Stimulated activated naive CD8-positive, alpha-beta T cell treated with anti-CD3 and anti-CD28 coated beads, Interleukin-15, Interleukin-2, amounts not matched to agents 100 U/mL and 50 U/mL, for 24 hours (primary cell): ENCODE measurements at regions not wholly inside any gene's neighbourhood (a gene's known extent, or its start where the extent isn't known, plus 50 kb on each side); places are given as distances from the start of the nearest gene placed in this dataset.
"Not testable (repeated sequence)": the region's sequence is repeated elsewhere in the genome, so short reads cannot be mapped to it uniquely, and the experiment has no call there.

Source experiments
- ATAC-seq: fragments of 150-1000 bp; cut with Tn5 transposase; one replicate; pipeline ENCODE4 v1.10.0; 2021
- DNase-seq: peaks from one replicate; pipeline ENCODE4 v3.0.0; 2021

DNA sequence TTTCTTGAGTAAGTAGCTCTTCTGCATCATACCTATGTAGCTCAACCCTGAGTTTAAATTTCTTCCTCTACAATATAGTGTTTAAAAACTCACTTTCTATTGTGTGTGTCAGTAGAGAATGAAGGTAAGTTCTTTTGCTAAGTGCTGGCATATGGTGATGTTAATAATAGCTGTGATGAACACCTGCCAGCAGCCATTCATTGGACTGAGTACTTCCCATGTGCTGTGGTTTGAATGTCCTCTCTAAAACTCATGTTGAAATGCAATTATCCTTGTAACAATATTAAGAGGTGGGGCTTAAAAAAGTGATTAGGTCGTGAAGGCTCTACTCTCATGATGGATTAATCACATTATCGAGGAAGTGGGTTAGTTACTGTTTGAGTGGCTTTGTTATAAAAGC lies 645.2 kb upstream of the RGMB start:
- no peak for ATAC-seq
- DNase-seq = no peak

- DNase-seq (no peak), ATAC-seq (no peak)
Observed at GRCh38 chr5:98128846-98129245, 644.6 kb upstream of the RGMB start.

DNA sequence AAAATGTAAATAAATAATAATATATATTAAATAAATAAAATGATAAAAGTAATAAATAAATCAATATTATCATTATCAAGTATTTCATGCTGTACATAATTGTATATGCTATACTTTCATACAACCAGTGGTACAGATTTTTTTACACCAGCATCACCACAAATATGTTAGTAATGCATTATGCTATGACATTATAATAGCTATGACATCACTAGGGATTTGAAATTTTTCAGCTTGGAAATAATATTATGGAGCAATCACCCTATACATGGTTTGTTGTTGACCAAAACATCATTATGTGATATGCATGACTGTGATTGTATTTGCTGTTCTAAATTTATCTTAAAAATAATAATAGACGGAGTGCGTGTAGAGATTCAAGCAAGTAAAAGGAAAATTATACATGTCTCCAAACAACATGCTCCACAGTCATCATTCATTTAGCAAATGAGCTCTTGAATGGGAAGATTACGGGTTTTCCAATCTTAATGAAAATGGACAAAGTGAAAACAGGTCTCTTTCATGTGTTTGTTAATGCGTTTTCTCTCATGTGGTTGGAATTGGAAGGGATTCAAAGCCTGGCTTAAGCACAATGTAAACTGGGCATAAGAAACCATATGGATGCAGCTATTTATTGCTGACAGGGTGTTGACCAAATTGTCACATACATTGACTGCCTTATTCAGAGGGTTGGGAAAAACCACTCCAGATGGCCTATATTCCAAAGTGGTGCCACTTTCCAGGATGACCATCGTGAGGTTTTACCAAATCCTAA lies 643.0 kb upstream of the RGMB start:
- ATAC-seq (no peak), DNase-seq (no peak)

DNA sequence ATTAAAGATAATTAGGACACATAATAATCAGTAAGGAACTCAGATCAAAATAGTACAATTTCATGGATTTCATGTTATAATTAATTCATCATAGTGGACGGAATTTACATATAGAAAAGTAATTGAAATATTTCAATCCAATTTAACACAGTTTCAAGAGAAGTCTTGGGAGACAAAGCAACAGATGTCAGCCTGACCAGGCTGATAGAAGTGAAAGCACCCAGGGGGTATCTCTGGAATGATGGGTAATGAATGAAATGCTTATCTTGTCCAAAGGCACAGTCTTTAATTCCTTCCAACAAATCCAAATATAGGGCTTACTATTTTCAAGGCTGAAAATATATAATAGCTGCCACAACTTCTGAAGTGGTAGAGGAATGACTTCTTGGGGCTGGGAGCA lies 629.3 kb upstream of the RGMB start:
- DNase-seq (no peak), ATAC-seq (no peak)

- ATAC-seq (no peak), DNase-seq (no peak)
Observed at GRCh38 chr5:98144710-98145109, 628.8 kb upstream of the RGMB start.

DNA sequence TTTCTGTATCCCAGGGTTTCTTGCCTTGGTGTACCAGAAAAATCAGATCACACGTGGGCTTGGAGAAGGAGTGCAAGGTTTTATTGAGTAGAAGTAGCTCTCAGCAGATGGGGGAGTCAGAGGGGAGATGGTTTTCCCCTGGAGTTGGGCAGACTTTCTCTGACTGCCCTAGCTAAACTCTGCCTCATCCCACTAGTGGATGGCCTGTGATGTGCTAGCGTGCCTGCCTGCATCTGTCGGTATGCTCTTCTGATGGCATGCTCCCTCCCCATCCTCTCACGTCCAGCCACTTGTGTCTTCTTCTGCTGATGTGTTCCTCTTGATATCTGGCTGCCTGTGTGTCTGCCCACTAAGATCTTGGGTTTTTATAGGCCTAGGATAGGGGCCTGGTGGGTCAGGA lies 616.1 kb upstream of the RGMB start:
- DNase-seq (no peak), ATAC-seq (no peak)

DNA sequence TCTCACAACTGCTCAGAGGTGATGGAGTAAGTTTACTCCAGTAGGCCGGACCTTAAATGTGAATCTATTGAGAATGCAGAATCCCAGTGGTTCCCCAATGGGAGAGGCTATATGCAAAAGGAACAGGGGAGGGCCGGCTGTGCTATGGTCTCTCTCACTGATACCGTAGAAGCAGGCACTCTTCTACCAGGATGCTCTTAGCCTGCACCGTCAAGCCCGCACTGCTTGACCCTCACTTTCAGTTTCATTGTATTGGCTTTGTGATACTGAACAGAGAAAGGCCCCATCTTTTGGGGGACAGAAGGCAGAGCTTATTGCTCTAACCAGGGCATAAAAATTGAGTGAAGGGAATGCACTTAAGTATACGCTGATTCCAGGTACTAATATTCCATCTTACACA lies 615.0 kb upstream of the RGMB start:
- no peak for DNase-seq
- ATAC-seq = no peak

DNA sequence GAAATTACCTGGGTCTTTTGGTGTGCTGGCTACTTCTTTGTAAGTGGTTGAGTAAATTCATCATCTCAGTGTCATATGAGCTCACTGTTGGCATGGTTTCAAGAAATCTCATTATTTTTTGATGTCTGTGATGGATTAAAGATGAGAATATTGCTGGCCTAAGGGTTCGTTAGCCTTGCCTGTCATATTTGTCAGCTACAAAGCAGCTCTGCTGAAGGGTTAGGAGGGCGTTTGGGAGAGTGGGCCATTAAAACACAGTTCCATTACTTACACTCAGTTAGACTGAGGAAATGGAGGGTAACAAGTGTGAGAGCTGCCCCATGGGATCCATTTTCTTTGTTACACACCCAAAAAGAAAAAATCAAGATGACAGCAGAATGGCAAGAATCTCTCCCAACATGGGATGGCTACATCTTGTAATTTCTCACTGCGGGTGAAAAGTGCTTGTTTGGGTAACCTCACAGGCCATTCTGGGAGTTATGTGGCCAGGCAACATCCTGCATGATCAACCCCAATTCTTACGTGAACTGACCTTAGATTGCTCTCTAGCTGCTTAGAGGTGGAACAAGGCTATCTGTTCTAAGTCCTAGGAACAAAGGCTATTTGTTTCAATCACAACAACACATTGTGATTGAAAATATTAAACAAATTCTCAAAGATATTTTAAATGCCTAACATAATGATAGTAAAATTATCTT lies 609.5 kb upstream of the RGMB start:
- no peak for ATAC-seq

DNA sequence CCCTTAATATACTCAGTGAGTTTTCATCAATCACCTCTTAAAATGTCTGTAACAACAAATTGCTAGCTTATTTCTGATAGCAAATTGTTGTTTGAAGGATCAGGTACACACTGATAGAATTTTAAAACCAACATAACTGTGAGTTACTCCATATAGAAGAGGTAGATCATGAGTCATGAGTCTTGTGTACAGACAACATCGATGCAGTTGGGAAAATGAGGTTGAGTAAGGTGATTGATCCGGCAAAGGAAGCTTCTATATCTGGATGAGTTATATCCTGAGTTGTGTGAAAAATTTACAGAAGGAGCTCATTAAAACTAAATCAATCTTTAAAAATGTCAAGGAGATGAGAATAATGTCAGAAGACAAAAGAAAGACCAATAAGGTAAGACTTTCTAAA lies 604.6 kb upstream of the RGMB start:
- ATAC-seq (no peak), DNase-seq (no peak)

More for the DNA sequence above, 609.5 kb upstream of the RGMB start:
- DNase-seq = no peak

GRCh38 chr5:98170994-98171393 lies 602.5 kb upstream of the RGMB start:
- no peak for ATAC-seq
- DNase-seq = no peak

DNA sequence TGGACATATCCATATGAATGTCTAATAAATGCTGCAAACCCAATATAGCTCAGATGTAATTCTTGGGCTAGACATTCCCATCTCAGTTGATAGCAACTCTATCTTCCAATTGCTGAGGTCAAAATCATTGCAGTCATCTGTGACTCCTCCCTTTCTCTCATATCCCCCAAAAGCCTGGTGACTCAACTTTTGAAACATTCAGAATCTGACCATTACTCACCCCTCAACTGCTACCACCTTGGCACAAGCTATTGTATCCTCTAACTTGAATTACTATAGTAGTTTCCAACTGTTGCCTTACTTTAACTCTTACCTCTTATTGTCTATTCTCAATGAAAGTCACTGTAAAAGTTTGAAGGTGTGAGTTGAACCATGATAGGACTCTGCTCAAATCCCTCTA lies 600.1 kb upstream of the RGMB start:
- ATAC-seq (no peak), DNase-seq (no peak)

- no peak for DNase-seq
- no peak for ATAC-seq
Observed at GRCh38 chr5:98175474-98175873, 598.0 kb upstream of the RGMB start.

- ATAC-seq = no peak
- DNase-seq = no peak
Observed at GRCh38 chr5:98179791-98180755, 593.4 kb upstream of the RGMB start.

DNA sequence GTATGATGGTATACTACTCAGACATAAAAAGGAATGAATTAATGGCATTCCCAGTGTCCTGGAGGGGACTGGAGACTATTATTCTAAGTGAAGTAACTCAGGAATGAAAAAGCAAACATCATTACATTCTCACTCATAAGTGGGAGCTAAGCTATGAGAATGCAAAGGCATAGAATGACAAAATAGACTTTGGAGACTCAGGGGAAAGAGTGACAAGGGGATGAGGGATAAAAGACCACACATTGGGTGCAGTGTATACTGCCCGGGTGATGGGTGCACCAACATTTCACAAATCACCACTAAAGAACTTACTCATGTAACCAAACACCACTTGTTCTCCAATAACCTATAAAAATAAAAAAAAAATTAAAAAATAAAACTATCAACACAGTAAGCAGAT lies 587.3 kb upstream of the RGMB start:
- DNase-seq = no peak

DNA sequence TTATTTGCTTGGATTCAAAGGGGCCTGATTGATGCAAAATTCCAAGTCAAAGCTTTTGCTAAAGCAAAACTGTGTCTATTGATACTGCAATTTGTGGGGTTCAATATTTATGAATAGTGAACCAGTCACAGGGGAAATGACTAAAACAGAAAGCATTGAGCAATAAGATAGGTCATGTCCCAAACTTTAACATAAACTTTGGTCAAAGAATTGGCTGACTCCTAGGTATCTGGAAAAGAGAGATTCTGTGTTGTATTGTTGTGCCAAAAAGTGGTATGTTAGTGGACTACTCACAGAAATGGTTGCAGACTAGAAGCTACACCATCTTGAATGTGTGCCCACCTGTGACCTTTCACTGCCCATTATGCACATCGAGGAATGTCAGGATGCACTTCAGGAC lies 585.5 kb upstream of the RGMB start:
- no peak for DNase-seq
- ATAC-seq = no peak

More for the DNA sequence above, 587.3 kb upstream of the RGMB start:
- no peak for ATAC-seq

GRCh38 chr5:98190344-98190743 lies 583.1 kb upstream of the RGMB start:
- ATAC-seq, DNase-seq: not testable (repeated sequence)

- no peak for ATAC-seq
- DNase-seq = no peak
Observed at GRCh38 chr5:98193921-98194760, 579.3 kb upstream of the RGMB start.

DNA sequence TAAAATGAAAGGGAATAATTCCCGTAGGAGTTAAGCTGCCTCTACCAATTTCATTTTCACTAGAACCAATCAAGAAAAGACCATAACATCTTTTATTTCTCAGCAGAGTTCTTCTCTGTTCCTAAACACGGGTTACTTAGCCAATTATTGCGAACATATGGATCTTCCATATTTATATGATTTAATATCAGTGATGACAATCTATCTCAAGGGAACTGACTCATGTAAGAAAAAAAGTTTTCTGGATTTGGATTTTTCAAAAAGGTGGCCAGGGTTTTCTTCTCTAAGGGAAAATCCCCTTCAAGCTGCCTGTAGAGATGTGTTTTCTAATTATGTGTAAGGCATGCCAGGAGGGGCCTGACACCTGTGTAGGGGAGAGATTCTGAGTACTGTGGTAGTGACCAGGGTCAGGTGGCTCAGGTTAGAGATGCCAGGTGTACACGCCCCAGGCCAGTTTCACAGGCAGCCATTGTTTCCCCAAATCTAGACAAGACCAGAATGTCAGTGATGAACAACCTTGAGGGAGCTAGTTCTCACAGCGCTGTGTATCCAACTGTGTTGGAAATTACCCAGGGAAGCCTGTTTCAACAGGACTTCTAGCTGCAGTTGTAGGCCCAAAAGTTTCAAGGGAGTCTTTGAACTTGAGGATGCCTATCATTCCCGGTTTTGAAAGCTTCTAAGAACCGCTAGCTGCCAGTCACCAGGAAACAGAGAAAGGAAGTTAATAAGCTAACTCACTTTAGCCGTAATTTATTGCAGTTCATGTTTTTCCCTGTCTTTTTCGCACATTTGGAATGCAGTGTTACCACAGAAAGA lies 572.5 kb upstream of the RGMB start:
- ATAC-seq = no peak
- DNase-seq = no peak

DNA sequence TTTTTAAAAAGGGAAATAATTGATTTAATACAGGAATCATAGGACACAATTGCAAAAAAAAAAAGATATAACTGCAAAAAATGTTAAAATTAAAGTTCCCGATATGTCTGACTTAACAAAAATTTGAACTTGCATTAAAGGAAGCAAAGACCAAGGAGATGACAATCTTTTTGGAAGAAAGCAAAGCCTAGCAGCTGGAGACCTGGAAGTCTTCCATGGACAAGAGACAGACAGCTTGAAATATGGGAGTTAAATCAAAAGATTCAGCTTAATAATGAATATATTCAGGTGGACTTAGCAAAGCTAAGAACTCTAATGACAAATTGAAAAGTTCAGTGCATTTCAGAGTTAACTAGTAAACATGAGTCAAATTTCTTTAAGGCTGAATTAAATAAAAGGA lies 568.7 kb upstream of the RGMB start:
- DNase-seq (no peak), ATAC-seq (no peak)

GRCh38 chr5:98205691-98206461 lies 567.6 kb upstream of the RGMB start:
- DNase-seq (no peak), ATAC-seq (no peak)
